ENCODE measurements at regions not wholly inside any gene's neighbourhood (a gene's known extent, or its start where the extent isn't known, plus 50 kb on each side); places are given as distances from the start of the nearest gene placed in this dataset.

GRCh38 chr4:77360451-77360850 is 203.4 kb downstream of the CCNG2 start:
- TF ChIP-seq CTCF (IDR thresholded peaks at IDR 0.05) = no peak
- TF ChIP-seq POLR2A (IDR thresholded peaks at IDR 0.05) = no peak

Data from esophagus squamous epithelium (tissue), 4 donors.